Sigmoid colon (tissue), 6 donors: ENCODE measurements at regions not wholly inside any gene's neighbourhood (a gene's known extent, or its start where the extent isn't known, plus 50 kb on each side); places are given as distances from the start of the nearest gene placed in this dataset.

Experiments used
- DNase-seq: peaks from one replicate; pipeline ENCODE4 v3.0.0-alpha.2; 2019
- H3K27ac ChIP-seq, 4 donors: fragments of 200-600 bp; sonication (generic); one replicate each; pipeline ENCODE4 v1.5.1; 2016 to 2019; ENCODE audit warnings: mild to moderate bottlenecking in 1 of 4
- H3K27me3 ChIP-seq, 3 donors: fragments of 200-600 bp; sonication (generic); one replicate each; pipeline ENCODE4 v1.5.1; 2019; ENCODE audit warnings: mild to moderate bottlenecking in 1 of 3
- H3K36me3 ChIP-seq, 4 donors: fragments of 200-600 bp; sonication (generic); one replicate each; pipeline ENCODE4 v1.5.1; 2016 to 2019
- H3K4me1 ChIP-seq, 4 donors: fragments of 200-600 bp; sonication (generic); one replicate each; pipeline ENCODE4 v1.5.1; 2017 to 2019
- H3K4me3 ChIP-seq, 4 donors: fragments of 200-600 bp; sonication (generic); one replicate each; pipeline ENCODE4 v1.5.1; 2017 to 2019; ENCODE audit warnings: mild to moderate bottlenecking in 2 of 4, moderate library complexity in 1 of 4
- H3K9me3 ChIP-seq, 4 donors: fragments of 200-600 bp in 3 of 4; sonication (generic) in 3 of 4; one replicate each; pipeline versions ENCODE4 v1.5.1 to v1.6.1; 2013 to 2019
- CTCF ChIP-seq, 4 experiments: fragments of 450-650 bp in 3 of 4; fragments of 200-600 bp in 1 of 4; IDR thresholded peaks; one replicate each; pipeline ENCODE4 v1.5.1; 2016 to 2019; ENCODE audit warnings: antibody characterized with exemption in 4 of 4, mild to moderate bottlenecking in 3 of 4, moderate library complexity in 2 of 4
- EP300 ChIP-seq, 4 donors: sonication (generic); formaldehyde crosslinking; IDR thresholded peaks; one replicate each; pipeline ENCODE4 v1.6.1; 2017; ENCODE audit warnings: antibody characterized with exemption in 4 of 4
- POLR2A ChIP-seq, 2 donors: fragments of 450-650 bp; IDR thresholded peaks; one replicate each; pipeline ENCODE4 v1.6.1; 2016; ENCODE audit warnings: antibody characterized with exemption in 2 of 2, mild to moderate bottlenecking in 2 of 2, moderate library complexity in 2 of 2
- POLR2AphosphoS5 ChIP-seq, 4 donors: sonication (generic); formaldehyde crosslinking; IDR thresholded peaks; one replicate each; pipeline ENCODE4 v1.6.1; 2017; ENCODE audit warnings: antibody characterized with exemption in 4 of 4
- WGBS, 2 donors: extraction: QIAGEN DNeasy Blood & Tissue Kit; methylation state at CpG; one replicate each; pipeline ENCODE4 v1.1.7; 2013; 5-methylcytosine and 5-hydroxymethylcytosine counted together
- intact Hi-C: fragments of 100-400 bp; cut with DNase I; formaldehyde crosslinking; loops from one replicate; pipeline ENCODE4 v1.15.1; 2023
- donor health status: healthy with polysubstance abuse.
- donor health status: healthy.

GRCh38 chr2:67065046-67065445 is 332.1 kb upstream of the ETAA1 start:
- peak overlapping the region; percentile 5 to 72 (median 65) for H3K27ac ChIP-seq
- 65 to 84% methylated on average over 4 of the region's 4 CpGs for WGBS, 2 donors
- peaks cover 0 to 16% (median 14%) of the 10 kb centered on the region in 4 donors for H3K4me1 ChIP-seq
- H3K27me3 ChIP-seq: no peaks in the 10 kb centered on the region
- intact Hi-C loops: loop anchor here (10.0 kb wide), 1 partner anchor 630 kb away; the partner anchor contains the start of gene MEIS1
- no peak overlapping the region for H3K4me3 ChIP-seq
- no peaks in the 10 kb centered on the region for H3K9me3 ChIP-seq
- DNase-seq: peak; percentile 84
- TF ChIP-seq CTCF (IDR thresholded peaks at IDR 0.05) (no peak), EP300 (IDR thresholded peaks at IDR 0.05) (peak in 3 of 4 donors; percentile 22 to 37 (median 29)), POLR2AphosphoS5 (IDR thresholded peaks at IDR 0.05) (peak; percentile 73 to 82 (median 77)), POLR2A (IDR thresholded peaks at IDR 0.05) (no peak)
- no peaks in the 10 kb centered on the region for H3K36me3 ChIP-seq

GRCh38 chr2:67066782-67067181 is 330.4 kb upstream of the ETAA1 start:
- Histone ChIP-seq H3K27ac (peak overlapping the region in 1 of 4 donors; percentile 72), H3K4me3 (no peak overlapping the region), H3K9me3 (no peaks in the 10 kb centered on the region), H3K27me3 (no peaks in the 10 kb centered on the region), H3K4me1 (peaks cover 0 to 16% (median 14%) of the 10 kb centered on the region in 4 donors), H3K36me3 (no peaks in the 10 kb centered on the region)
- TF ChIP-seq EP300 (IDR thresholded peaks at IDR 0.05) (no peak), POLR2A (IDR thresholded peaks at IDR 0.05) (no peak), POLR2AphosphoS5 (IDR thresholded peaks at IDR 0.05) (no peak), CTCF (IDR thresholded peaks at IDR 0.05) (no peak)
- intact Hi-C loops: loop anchor here (10.0 kb wide), 1 partner anchor 632 kb away; the partner anchor contains the start of gene MEIS1
- WGBS, 2 donors: 75 to 87% methylated on average over 3 of the region's 3 CpGs
- DNase-seq: no peak

GRCh38 chr2:67067656-67068055 is 329.5 kb upstream of the ETAA1 start:
- intact Hi-C loops: loop anchor here (10.0 kb wide), 1 partner anchor 633 kb away; the partner anchor contains the start of gene MEIS1
- Histone ChIP-seq H3K36me3 (no peaks in the 10 kb centered on the region), H3K4me1 (peaks cover 0 to 16% (median 14%) of the 10 kb centered on the region in 4 donors), H3K27me3 (no peaks in the 10 kb centered on the region), H3K27ac (no peak overlapping the region), H3K9me3 (no peaks in the 10 kb centered on the region), H3K4me3 (no peak overlapping the region)
- no peak for DNase-seq
- TF ChIP-seq EP300 (IDR thresholded peaks at IDR 0.05): no peak
- TF ChIP-seq CTCF (IDR thresholded peaks at IDR 0.05): no peak
- TF ChIP-seq POLR2A (IDR thresholded peaks at IDR 0.05): no peak
- TF ChIP-seq POLR2AphosphoS5 (IDR thresholded peaks at IDR 0.05): no peak

- TF ChIP-seq POLR2A (IDR thresholded peaks at IDR 0.05) (no peak), POLR2AphosphoS5 (IDR thresholded peaks at IDR 0.05) (no peak), EP300 (IDR thresholded peaks at IDR 0.05) (no peak), CTCF (IDR thresholded peaks at IDR 0.05) (no peak)
- WGBS, 2 donors: 48 to 69% methylated on average over 1 of the region's 1 CpG
- peaks cover 0 to 20% (median 7%) of the 10 kb centered on the region in 4 donors for H3K4me1 ChIP-seq
- H3K9me3 ChIP-seq: no peaks in the 10 kb centered on the region
- no peak overlapping the region for H3K4me3 ChIP-seq
- no peaks in the 10 kb centered on the region for H3K36me3 ChIP-seq
- H3K27me3 ChIP-seq: no peaks in the 10 kb centered on the region
- intact Hi-C loops: loop anchor here (10.0 kb wide), 1 partner anchor 376 kb away; no protein-coding TSS in a partner anchor
- no peak for DNase-seq
- H3K27ac ChIP-seq: no peak overlapping the region
Observed at GRCh38 chr2:67070826-67071225, 326.3 kb upstream of the ETAA1 start.

GRCh38 chr2:67075056-67075455 is 322.1 kb upstream of the ETAA1 start:
- intact Hi-C loops: loop anchor here (5.0 to 10.0 kb wide), 3 partner anchors 188 to 498 kb away; no protein-coding TSS in a partner anchor
- H3K36me3 ChIP-seq: no peaks in the 10 kb centered on the region
- H3K4me3 ChIP-seq: no peak overlapping the region
- WGBS, 2 donors: 88% methylated on average over 7 of the region's 7 CpGs
- H3K27me3 ChIP-seq: no peaks in the 10 kb centered on the region
- TF ChIP-seq EP300 (IDR thresholded peaks at IDR 0.05) (no peak), POLR2A (IDR thresholded peaks at IDR 0.05) (no peak), CTCF (IDR thresholded peaks at IDR 0.05) (no peak), POLR2AphosphoS5 (IDR thresholded peaks at IDR 0.05) (no peak)
- no peaks in the 10 kb centered on the region for H3K9me3 ChIP-seq
- no peak for DNase-seq
- peak overlapping the region in 3 of 4 donors; percentile 65 to 79 (median 70) for H3K27ac ChIP-seq
- H3K4me1 ChIP-seq: peaks cover 0 to 39% (median 19%) of the 10 kb centered on the region in 4 donors
